Gastroesophageal sphincter (tissue), 3 donors: ENCODE measurements at regions not wholly inside any gene's neighbourhood (a gene's known extent, or its start where the extent isn't known, plus 50 kb on each side); places are given as distances from the start of the nearest gene placed in this dataset.

ENCODE experiments used
- CTCF ChIP-seq, 4 experiments: fragments of 200-600 bp in 2 of 4; fragments of 450-650 bp in 2 of 4; sonication (generic) in 1 of 4; IDR thresholded peaks; one replicate each; pipeline ENCODE4 v1.5.1; 2017 to 2019; ENCODE audit warnings: antibody characterized with exemption in 4 of 4, mild to moderate bottlenecking in 2 of 4, moderate library complexity in 2 of 4
- EP300 ChIP-seq: sonication (generic); formaldehyde crosslinking; IDR thresholded peaks from one replicate; pipeline ENCODE4 v1.6.1; 2017; ENCODE audit warnings: antibody characterized with exemption, mild to moderate bottlenecking
- POLR2A ChIP-seq, 2 donors: fragments of 450-650 bp; IDR thresholded peaks; one replicate each; pipeline ENCODE4 v1.6.1; 2017; ENCODE audit warnings: antibody characterized with exemption in 2 of 2, mild to moderate bottlenecking in 2 of 2, moderate library complexity in 1 of 2
- POLR2AphosphoS5 ChIP-seq: sonication (generic); formaldehyde crosslinking; IDR thresholded peaks from one replicate; pipeline ENCODE4 v1.6.1; 2017; ENCODE audit warnings: antibody characterized with exemption

- TF ChIP-seq CTCF (IDR thresholded peaks at IDR 0.05): no peak
- no peak for TF ChIP-seq POLR2A (IDR thresholded peaks at IDR 0.05)
- no peak for TF ChIP-seq POLR2AphosphoS5
- TF ChIP-seq EP300: no peak
These were observed 121.7 kb downstream of the CHIC2 start for GRCh38 chr4:53942712-53943111.
